ENCODE measurements at regions not wholly inside any gene's neighbourhood (a gene's known extent, or its start where the extent isn't known, plus 50 kb on each side); places are given as distances from the start of the nearest gene placed in this dataset.

DNA sequence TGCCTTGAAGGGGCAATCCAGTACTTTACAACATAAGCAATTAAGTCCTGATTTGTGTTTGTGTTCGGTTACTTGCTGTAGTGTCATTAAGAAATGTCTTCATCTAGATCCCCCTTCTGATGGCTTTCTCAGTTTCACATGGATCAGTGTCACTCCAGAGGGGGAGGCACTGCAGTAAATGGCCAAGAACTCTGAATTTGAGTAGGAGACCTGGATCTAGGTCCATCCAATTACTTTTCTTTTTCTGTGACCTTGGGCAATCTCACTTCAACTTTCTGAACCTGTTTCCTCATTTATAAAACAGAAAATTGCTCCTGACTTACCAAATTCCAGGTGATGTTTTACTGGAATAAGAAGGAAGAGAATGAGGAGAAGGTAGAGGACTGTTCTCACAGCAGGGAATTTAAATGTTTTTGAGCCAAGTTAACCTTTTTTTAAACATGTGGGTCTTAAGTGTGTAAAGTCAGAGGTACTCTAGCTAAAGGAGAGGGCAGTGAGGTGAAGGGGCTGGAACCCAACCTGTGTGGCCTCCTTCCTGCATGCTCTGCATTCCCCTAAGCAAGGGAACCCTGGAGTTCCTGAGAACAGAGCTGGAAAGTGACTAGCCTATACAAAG, 285.5 kb downstream of the HACE1 start:
- DNase-seq (ENCODE audit: low read depth in 2 of 2): no peak

DNA sequence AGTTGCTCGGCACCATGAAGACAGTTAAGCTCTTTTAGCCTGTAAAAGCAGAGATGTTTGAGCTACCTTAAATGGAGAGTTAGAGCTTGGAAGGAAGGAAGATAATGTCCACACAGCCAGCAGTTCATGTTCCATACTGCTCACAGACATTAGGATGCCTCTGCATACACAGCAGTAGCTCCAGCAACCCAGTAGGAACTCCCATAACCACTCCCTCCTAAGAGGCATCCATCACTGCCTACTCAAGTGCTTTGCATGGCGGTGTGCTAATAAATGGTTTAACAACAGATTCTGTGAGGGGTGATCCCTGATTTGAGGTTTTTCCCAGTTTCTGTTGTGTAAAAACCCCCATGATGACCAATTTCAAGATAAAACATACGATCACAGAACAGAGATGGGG, 286.4 kb downstream of the HACE1 start:
- no peak for DNase-seq (ENCODE audit: low read depth in 2 of 2)

DNA sequence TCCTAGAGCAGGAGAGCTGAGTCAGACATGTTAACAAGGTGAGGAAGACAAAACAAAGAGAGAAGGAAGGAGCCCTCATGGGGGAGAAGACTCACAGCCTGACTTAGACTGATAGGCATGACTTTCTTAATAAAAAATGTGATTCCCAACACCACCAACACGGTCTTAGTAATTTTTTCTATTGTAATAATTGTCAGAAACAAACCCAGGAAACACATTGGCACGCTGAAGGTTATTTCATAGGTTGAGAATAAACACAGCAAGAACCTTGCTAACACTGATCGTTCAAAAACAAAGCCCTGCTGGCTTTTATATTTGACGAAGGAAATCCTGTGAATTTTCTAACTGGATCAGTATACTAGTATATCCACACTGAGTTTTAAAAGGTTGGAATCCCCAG, 286.8 kb downstream of the HACE1 start:
- DNase-seq (ENCODE audit: low read depth in 2 of 2): no peak

DNA sequence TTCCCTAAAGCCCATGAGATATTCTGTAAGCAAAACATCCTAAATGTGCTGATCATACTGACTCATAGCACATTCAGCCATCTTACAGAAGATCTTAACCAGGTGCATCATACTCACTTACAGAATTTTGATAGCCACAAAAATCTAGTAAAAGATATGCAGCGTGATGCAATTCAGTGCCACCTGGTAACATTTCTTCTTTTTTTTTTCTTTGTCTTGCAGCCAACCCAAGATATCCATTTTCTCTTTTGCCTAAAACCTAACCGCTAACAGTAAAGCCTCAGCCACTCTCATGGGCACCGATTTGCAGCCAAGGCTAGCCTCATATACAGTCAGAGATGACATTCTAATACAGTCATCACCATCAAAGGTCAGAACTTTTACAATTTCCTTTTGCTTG, 293.3 kb downstream of the HACE1 start:
- no peak for DNase-seq (ENCODE audit: low read depth in 2 of 2)

DNA sequence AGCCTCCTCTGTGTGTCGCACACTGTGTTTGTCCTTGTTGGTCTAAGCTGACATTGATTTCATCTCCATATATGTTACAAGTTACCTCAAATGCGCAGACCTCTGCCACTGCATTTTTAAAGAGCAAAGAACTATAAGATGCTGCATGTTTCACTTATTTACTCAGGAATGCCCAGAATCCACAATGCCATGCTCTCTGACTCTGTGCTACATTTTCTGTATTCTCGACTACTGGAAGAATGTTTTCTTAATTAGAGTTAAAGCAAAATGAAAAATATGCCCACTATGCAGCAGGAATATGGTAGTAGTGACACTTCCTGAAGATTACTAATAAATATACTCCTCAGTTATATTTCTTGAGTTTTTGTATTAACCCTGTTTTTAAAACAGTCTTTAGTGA, 296.4 kb downstream of the HACE1 start:
- DNase-seq (ENCODE audit: low read depth in 2 of 2): no peak

DNA sequence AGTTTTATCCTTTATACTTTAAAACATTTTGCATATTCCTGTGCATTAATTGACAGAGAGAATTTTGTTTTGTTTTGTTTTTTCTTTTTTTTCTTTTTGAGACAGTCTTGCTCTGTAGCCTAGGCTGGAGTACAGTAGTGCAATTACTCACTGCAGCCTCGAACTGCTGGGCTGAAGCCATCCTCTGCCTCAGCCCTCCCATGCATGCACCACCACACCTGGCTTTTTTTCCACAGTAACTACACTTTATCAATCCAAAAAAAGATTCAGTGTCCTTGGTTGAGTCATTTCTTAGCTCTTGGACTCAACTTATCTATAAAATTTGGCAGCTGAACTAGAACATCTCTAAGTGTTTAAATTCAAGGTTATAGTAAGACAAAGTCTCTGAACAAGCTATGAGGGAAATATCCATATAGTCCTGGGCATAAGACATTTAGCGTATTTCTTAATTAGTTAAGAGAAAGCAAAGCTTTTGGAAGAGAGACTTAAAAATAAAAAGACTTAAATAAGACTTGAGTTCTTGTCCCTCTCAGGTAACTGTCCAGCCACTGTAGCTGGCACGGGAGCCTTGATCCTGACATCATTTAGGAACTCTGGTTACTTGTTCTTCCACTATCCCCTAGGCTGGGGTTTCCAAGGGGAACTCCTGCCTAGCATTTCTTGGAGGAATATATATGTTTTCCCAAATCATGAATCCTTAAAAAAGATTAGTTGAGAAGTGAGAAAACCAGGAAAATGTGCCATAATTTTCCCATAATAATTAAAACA, 300.1 kb downstream of the HACE1 start:
- DNase-seq (ENCODE audit: low read depth in 2 of 2): no peak

DNA sequence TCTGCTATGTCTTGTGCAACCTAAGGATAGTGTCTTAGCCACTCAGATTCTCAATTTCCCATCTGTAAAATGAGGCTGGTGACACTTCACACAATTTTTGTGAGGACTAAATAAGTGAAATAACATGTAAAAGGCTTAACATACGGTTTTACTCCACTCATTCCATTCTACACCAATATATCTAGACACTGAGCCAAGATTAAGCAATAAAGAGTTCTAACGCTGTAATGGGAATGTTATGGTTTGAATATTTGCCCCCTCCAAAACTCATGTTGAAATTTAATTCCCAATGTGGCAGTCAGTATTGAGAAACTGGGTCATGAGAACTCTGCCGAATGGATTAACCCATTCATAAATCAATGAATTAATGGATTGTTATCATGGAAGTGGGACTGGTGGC, 301.0 kb downstream of the HACE1 start:
- no peak for DNase-seq (ENCODE audit: low read depth in 2 of 2)

DNA sequence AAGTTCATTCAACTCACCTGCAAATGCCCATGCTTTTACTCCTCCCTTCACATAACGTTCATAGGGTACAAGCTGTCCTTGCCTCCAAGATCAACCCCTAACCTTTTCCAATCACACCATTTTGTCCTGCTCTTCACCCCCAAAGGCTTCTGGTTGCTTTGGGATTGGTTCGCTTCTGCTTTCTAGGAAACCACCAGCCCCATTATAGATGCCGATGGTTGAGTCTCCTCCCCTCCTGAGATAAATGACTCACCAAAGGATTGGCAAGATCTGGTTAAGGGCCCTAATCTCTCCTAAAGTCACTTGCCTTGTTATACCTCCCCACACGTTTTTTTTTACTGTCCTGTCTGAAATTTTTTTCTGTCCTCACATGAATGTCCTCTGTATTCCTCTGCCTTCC, 311.4 kb downstream of the HACE1 start:
- DNase-seq (ENCODE audit: low read depth in 2 of 2): no peak

DNA sequence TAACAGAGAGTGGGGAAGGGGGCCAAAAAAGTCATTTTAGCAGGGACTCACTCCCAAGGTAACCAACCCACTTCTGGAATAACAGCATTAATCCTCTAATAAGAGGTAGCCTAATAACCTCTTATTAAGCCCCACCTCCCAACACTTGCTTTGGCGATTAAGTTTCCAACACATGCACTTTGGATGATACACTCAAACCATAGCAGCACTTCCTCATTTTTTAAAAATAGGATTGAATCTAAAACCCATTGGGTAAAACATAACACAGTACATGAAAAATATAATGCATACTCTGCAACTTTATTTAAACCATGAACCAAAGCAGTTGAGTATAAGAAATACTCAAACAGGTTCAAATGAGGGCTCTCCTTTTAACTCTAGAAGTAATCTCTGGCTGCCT, 318.3 kb downstream of the HACE1 start:
- DNase-seq (ENCODE audit: low read depth in 2 of 2): no peak

DNA sequence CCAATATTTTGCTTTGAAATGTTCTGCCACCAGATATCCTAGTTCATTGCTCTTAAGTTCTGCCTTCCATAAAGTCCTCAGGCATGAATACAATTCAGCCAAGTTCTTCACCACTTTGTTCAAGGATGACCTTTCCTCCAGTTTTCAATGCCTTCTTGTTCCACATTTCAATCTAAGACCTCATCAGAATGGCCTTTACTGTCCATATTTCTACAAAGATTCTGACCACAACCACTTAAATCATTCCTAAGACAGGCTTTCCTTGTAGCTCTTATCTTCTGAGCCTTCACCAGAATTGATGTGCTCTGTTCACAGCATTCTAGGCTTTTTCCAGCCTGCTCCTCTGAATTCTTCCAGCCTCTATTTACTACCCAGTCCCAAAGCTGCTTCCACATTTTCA, 319.0 kb downstream of the HACE1 start:
- DNase-seq (ENCODE audit: low read depth in 2 of 2): no peak

DNA sequence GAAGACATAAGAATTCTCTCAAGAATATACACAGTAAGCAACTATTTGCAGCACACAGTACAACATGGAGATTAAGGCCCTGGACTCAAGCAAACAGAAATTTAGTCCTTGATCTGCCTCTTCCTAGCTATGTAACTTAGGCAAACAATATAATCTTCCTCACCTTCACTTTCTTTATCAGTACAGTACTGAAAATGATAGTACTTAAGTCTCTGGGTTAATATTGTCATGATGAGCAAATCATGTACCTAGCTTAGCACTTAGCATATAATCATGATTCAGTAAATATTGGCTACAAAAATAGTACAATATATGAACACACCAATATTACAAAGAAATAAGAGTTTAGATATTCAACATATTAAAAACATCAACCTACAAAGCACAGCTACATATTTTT, 320.5 kb downstream of the HACE1 start:
- DNase-seq (ENCODE audit: low read depth in 2 of 2): no peak

DNA sequence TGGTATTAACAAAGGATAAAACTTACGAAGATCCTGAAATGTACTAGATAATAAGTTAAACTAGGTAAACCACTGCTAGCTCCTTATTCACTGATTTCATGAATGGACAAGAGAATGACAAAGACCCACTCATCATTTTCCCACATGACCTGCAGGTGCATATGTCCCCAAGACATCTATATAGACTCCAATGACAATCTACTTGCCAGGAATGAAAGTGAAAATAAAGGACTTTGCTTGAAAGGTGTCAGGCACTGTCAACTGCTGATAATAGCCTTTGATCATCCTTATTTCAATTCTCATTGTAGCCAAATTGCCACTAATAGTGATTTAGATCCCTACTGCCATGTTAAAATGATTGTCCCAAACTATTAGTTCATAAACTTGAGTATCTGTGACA, 321.8 kb downstream of the HACE1 start:
- DNase-seq (ENCODE audit: low read depth in 2 of 2): no peak

DNA sequence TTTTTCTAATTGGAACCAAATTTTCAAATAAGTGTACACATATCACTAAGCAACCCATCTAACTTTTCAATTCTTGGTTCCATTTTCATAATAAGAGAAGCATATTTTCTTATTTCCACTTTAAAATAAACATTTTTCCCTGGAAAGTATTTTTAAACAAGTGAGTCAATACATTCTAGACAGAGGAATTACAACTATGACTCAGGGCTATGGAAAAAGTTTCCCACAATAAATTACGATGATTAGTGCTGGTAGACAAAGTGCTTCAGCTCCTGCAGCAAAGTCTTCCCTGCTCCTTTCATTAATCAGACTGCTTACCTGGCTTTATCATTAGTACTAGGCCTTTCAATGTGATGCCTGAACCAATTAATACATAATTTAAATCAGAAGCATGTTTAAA, 322.5 kb downstream of the HACE1 start:
- no peak for DNase-seq (ENCODE audit: low read depth in 2 of 2)

DNA sequence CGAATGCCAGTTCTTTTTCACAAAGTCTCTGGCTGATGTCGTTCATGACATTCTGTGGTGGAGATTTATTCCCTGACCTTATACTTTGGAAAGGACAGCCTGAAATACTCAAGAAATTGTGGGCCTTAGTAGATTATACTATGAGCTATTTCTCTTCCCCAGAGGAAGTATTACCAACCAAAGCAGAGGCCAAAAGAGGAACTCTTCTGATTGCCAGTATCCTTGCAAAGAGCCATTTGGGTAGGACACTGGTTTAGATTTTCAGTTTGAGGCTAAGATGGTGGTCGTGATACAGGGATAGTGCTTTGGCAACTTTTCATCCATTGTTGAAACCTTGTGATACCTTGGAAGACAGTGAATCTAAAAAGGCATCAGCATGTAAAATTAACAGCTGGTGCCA, 327.3 kb downstream of the HACE1 start:
- no peak for DNase-seq (ENCODE audit: low read depth in 2 of 2)

DNA sequence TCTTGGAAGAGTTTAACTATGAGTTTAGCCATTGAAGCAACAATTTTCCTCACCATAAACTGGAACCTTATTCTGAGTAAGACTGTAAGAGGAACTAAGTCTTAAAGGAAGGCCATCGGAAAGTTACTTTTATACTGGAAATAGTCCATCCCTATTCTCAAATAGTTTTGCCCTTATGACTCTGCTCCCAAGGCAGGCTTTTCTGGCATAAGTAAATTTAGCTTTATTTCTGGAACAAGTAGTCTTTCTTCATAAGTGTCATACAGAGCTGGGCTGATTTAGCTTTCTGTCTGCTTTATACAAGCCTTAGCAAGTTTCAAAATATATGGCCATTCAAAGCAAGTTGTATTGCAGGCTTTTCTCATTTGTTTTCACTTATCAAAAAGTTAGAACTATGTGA, 328.1 kb downstream of the HACE1 start:
- DNase-seq (ENCODE audit: low read depth in 2 of 2): no peak

DNA sequence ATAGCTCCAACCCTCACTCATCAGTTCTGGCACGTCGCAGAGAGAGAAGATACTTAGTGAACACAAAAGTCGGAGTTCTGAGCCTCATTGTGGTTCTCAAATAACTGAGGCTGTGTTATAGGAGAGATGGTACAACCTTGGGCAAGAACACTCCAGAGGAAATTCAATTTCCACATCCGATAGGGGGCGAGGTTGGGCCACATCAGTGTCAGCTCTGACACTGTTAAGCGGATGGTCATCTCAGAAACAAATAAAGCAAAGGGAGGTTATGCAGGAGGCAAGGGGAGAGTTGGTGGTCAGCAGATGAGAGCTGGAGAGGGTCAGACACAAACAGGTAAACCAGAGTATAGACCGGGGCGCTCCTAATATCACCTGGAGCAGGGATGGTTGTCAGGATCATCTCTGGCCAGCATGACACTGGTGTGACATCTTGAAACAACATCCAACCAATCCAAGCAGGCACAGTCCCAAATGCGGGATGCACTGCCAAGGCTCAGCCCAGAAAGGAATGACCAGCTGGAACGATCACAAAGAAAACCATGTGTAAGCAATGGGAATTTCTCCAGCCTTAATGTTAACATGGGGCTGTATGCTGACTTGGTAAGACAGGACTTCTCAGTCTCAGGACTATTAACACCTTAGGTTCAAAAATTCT, 331.8 kb downstream of the HACE1 start:
- DNase-seq (ENCODE audit: low read depth in 2 of 2): no peak

DNA sequence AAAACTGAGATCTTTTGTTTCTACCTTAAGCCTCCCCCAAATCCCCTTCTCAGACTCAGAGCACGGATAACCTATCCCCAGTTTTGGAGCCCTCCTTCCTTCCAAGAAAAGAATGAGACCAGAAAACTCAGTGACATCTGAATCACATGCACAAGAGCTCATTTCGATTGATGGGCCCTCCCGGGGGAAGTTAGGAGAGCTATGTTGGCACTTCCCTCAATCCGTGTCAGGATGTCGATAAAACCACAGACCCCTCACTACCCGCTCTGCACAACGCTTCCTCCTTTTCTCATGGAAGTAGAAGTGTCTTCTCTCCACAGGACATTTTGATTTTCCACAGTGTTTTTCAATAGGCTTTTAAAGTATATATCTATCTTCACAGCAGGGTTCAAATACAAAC, 332.4 kb downstream of the HACE1 start:
- DNase-seq (ENCODE audit: low read depth in 2 of 2): no peak

DNA sequence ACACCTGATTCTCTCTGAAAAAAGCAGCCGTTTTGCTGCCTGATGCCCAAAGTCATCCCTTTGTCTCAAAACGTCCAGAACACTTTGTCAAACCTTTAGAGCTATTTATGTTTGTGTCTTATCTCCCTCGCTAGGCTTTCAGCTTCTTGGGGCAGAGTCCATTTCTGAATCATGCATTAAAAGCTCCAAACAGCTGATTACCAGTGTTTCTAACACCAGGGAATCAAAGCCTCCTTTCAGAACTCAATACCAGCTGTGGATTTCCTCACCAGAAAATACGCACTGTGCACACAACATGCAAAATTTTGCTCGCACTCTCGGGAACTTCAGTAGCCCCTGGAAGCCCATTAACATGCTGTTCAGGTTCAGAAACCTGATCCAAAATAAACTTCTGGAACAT, 333.3 kb downstream of the HACE1 start:
- no peak for DNase-seq (ENCODE audit: low read depth in 2 of 2)

DNA sequence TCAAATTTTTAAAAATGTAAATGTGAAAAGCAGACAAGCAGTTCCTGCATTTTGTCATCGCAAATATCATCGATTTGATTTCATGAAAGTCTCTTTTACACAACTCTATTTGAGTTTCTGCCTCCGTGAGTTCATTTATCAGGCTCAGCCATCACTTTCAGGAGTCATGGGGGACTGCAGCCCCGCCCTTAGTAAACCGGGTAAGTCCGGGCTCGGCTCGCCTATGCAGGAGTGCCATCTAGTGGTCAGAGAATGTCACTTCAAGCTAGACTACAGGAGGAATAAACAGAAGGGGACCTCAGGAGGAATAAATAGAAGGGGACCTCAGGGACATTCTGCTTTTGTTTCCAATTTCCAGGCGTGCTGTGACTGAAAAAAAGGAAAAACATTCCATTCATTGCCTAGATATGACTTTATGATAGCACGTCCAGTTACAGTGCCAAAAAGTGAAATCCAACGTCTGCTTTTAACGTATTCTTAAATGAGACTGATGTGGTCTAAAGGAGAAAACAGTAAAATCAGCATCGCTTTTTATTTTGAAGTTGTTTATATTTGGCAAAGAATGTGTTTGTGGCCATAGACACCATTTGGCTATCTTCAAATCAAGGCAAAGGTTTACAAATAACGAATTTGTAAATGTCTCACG, 333.9 kb downstream of the HACE1 start:
- DNase-seq (ENCODE audit: low read depth in 2 of 2): peak; percentile 14 to 36

DNA sequence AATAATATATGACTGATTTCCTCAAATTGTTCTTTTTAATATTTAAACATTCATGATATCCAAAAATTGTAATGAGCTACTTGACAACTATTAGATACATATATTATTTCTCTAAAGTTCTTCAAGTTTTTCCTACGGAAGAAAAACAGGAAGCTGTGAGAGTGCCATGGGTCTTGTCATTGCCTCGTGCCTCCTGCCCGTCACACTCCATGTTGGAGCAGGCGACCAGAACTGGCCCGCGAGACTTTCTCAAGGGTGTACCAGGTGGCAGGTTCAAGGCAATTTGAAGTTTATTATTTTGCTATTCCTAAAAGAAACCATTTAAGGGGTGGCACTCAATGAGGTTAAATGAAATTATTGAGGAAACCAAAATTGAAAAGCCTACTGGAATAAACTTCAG, 337.2 kb downstream of the HACE1 start:
- DNase-seq (ENCODE audit: low read depth in 2 of 2): no peak

DNA sequence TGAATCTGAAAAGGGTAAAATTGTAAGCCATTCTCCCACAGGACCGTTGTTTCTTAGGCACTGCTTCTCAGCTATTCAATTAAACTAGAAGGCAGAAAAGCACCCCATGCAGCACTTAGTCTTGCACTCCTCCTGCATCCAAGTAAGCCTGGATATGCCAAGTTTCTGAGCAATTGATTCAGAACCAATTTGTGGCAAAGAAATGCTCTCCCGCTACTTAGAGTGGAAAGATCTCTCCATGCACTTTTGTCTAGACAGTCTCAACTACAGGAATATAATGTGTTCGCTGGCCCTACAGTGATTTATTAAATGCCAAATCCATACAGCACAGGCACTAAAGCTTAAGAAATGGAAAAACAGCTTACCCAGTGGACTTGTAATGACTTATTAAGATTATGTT, 338.5 kb downstream of the HACE1 start:
- no peak for DNase-seq (ENCODE audit: low read depth in 2 of 2)

DNA sequence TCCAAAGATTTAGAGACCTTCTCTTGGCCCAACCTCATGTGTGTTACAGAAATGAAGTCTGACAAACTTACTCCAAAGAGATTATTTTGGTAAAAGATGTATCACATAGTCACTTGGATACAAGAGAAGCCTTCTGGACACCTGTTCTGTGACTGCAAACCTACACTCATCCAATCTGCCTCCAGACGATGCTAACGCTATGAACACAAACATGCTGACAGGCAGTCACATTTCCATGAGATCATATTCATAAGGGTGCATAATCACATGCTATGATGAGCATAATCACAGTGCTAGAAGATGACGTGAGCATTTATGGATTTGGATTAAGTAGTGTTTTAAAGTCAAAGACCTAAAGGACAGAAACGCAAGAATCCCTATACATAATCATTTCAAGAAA, 340.2 kb downstream of the HACE1 start:
- DNase-seq (ENCODE audit: low read depth in 2 of 2): no peak

DNA sequence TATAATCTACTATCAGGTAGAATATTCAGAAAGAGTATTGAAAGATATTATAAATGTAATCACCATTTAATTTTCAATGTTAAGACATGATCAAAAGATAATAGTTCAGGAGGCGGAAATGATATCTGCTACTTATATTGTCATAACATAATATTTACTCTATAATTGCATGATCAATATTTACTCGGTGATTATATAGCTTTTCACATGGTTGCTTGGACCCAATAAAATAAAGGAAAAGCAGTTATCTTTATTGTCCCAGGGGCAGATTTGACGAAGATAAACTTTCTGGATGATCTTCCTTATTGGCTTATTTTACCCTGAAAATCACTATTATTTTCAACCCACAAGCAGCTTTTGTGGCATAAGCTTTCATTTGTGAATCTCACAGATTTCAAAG, 350.4 kb downstream of the HACE1 start:
- no peak for DNase-seq (ENCODE audit: low read depth in 2 of 2)

Data from stimulated activated CD8-positive, alpha-beta memory T cell treated with anti-CD3 and anti-CD28 coated beads, Interleukin-2, amount 100 ng/mL, for 1 hour (primary cell).